ENCODE measurements at regions not wholly inside any gene's neighbourhood (a gene's known extent, or its start where the extent isn't known, plus 50 kb on each side); places are given as distances from the start of the nearest gene placed in this dataset.
"Not testable (repeated sequence)": the region's sequence is repeated elsewhere in the genome, so short reads cannot be mapped to it uniquely, and the experiment has no call there.

DNA sequence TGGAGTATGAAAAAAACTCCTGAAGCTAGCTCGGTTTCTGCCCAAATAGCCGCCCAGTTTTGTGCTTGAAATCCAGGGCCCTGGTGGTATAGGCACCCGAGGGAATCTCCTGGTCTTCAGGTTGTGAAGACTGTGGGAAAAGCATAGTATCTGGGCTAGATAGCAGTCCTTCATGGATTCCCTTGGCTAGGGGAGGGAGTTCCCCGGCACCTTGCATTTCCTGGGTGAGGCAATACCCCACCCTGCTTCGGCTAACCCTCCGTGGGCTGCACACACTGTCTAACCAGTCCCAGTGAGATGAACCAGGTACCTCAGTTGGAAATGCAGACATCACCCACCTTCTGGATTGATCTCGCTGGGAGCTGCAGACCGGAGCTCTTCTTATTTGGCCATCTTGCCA lies 184.5 kb upstream of the SLC35B3 start:
- DNase-seq (ENCODE audit: low read depth), result no peak

- DNase-seq (ENCODE audit: low read depth), result not testable (repeated sequence)
Observed at GRCh38 chr6:8619408-8619807, 184.1 kb upstream of the SLC35B3 start.

DNA sequence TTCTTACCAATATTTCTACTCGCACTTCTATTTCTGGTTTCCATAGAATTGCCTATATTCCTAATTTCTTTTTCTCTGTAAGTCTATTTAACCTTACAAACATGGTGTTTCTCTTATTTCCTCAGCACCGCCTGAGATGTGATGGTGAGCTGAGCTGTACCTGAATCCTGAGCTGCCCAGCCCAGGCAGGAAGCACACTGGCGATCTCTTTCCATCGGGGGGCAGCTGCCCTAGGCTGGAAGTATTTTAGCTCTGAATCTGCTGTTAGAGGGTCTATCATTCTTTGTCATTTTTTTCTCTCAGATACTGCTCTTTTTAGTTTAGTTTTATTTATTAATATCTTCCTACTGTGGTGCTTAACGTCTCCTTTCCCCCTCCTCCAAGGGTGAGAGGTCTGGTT lies 173.4 kb upstream of the SLC35B3 start:
- no peak for DNase-seq (ENCODE audit: low read depth)

GRCh38 chr6:8589941-8590729 lies 154.8 kb upstream of the SLC35B3 start:
- no peak for DNase-seq (ENCODE audit: low read depth)

DNA sequence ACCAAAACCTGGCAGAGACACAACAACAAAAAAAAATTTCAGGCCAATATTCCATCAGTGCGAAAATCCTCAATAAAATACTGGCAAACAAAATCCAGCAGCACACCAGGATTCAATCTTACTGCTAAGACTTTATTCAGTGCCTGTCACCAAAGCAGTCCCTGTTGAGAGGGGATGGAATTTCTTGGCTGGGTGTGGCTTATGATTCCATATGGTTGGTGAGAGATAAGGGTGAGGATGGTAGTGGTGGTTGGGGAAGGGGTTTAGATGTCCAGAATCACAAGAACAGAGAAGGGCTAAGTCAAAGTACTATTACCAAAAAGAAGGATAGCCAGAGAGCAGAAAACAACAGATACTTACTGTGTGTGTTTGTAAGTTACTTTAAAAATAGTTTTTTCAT lies 152.8 kb upstream of the SLC35B3 start:
- DNase-seq (ENCODE audit: low read depth), result no peak

DNA sequence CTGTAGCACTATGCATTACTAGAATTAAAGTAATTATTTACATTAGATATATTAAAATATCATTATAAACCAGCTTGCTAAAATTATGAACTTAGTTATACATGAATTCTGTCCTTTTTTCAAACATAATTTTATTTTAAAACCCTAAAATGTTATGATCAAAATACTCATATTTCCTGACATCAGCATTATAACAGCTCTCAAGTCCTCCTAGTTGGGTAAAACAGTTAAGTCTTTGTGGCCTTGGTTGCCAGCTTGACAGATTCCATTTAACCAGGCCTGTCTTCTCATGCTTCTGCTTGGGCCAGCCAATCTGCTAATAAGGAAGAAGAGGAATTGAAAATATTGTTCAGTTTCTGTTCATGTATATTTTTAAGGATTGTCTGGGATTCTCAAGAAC lies 147.9 kb upstream of the SLC35B3 start:
- no peak for DNase-seq (ENCODE audit: low read depth)

DNA sequence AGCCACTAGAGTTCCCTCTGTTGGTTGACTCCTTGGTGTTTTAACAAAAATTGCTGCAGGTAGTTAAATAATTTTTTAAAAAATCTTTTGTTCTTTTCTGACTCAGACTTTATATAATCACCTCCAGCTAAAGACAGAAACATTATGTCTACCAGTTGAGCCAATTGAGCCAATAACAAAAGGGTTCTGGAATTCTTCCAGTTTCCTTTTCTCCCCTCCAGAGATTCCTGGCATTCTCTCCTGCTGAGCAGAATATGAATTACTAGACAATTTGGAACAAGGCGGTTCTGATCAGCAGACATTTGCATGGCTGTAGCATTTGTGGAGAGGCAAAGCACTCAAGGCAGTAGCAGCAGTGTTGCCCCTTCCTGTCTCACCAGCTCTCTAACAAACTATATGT lies 144.0 kb upstream of the SLC35B3 start:
- no peak for DNase-seq (ENCODE audit: low read depth)

DNA sequence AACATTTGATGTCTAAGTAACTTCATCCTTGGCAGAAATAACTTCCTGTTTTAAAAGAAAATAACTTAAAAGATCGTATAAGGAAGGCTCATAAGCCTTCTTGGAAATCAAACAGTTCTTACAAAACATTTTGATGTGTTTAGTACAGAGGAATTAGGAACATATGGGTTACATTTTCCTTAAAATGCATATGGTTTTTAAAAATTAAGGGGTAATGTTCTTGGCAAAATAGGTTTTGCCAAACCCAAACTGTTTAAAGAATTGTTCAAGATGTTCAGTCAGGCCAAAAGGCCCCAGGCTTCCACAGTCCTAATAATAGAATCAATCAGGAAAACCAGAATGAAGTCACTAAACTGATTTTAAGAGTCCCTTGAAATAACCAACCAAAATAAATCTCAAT lies 142.7 kb upstream of the SLC35B3 start:
- no peak for DNase-seq (ENCODE audit: low read depth)

- no peak for DNase-seq (ENCODE audit: low read depth)
Observed at GRCh38 chr6:8574749-8575468, 139.6 kb upstream of the SLC35B3 start.

GRCh38 chr6:8574311-8574710 lies 139.0 kb upstream of the SLC35B3 start:
- DNase-seq (ENCODE audit: low read depth), result no peak

- no peak for DNase-seq (ENCODE audit: low read depth)
Observed at GRCh38 chr6:8570256-8570920, 135.0 kb upstream of the SLC35B3 start.

GRCh38 chr6:8562125-8562524 lies 126.8 kb upstream of the SLC35B3 start:
- no peak for DNase-seq (ENCODE audit: low read depth)

- no peak for DNase-seq (ENCODE audit: low read depth)
Observed at GRCh38 chr6:8558953-8559352, 123.6 kb upstream of the SLC35B3 start.

- no peak for DNase-seq (ENCODE audit: low read depth)
Observed at GRCh38 chr6:8557014-8557748, 121.8 kb upstream of the SLC35B3 start.

DNA sequence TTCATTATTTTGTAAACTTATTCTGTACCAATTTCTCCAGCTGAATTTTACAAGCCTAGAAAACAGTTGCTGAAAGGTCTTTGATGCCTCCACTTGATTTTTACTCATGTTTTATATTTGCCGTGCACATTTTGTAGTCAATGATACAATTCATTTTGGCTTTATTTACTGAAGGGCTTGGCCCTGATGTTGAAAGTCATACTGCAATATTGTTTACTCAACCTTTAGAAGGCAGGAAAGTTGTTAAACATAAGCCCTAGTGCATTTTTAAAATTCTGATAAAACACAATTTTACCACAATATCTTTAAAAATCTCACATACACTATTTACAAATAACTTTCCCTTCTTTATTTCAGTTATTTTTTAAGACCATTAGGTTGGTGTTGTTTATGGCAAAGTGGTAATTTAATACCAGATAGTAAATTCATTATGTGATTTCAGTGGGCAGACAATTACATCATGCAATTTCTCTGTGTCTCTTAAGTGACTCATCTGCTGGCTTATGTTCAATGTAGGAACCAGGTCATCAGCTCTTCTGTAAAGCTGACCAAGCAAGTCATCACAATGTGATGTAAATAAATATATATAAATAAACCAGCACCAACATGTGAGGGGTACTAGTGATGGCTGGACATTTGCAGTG lies 121.1 kb upstream of the SLC35B3 start:
- no peak for DNase-seq (ENCODE audit: low read depth)

GRCh38 chr6:8551993-8552392 lies 116.6 kb upstream of the SLC35B3 start:
- no peak for DNase-seq (ENCODE audit: low read depth)

GRCh38 chr6:8551386-8551785 lies 116.0 kb upstream of the SLC35B3 start:
- no peak for DNase-seq (ENCODE audit: low read depth)

DNA sequence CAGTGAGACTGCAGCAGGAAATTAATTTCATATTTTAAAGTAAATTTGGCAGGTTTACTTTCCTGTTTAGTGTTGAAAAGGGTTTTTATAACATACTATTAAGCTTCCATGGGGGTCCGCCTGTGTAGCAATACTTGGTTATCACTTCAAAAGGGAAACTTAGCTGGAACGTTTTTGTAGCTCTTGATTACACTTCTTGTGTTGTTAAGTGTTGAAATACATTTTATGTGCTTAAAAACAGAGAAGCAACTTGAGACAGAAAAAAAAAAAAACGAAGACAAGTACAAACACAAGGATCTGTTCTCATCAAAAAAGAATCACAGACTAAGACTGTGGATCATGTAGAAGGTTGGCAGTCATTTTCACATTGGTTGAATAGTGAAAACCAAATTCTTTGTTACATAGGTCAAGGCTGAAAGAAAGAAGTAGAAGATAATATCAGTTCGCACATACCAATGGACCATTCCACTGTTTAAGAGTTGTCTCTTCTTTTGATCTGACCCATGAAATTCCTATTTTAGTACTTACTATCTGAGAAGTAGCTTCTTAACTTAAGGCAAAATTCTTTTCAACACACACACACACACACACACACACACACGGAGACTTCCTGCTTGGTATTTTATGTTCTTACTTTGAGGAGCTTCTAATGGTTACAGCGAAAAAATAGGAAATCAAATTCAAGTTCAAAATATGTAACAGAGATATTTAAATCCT lies 113.9 kb upstream of the SLC35B3 start:
- no peak for DNase-seq (ENCODE audit: low read depth)

DNA sequence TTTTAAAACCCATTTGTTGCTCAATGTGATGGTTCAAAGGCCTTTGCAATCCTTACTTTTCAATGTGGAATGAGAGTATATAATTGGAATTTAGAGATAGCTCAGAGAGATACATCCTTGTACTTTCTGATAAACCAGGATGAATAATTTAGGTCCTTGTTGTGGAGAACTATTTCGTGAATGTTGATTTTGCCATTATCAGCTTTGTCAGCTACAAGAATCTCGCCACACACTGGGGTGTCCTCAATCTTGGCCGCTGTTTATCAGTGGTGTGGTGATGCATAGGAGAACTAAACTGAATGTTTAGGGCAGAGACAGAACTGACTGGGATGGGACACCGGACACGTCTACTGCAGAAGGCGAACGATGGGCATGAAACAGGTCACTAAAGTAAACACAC lies 111.2 kb upstream of the SLC35B3 start:
- DNase-seq (ENCODE audit: low read depth), result no peak

DNA sequence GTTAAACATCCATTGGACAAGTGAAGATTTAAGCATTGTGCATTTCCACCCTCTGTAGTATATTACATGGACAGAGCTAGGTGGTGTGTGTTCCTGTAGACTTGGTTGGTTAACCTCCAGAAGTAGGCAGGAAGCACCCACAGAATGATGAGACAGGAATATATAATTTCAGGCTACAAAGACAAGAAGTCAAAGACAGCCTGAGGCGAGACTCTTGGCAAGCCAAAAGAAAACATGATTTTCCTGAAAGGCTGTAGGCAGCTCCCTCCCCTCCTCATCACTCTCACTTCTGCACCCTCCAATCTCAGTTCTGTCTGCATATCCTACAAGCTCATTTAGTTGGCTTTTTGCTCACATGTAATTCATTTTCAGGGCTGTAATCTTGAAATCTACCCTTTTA lies 110.0 kb upstream of the SLC35B3 start:
- no peak for DNase-seq (ENCODE audit: low read depth)

DNA sequence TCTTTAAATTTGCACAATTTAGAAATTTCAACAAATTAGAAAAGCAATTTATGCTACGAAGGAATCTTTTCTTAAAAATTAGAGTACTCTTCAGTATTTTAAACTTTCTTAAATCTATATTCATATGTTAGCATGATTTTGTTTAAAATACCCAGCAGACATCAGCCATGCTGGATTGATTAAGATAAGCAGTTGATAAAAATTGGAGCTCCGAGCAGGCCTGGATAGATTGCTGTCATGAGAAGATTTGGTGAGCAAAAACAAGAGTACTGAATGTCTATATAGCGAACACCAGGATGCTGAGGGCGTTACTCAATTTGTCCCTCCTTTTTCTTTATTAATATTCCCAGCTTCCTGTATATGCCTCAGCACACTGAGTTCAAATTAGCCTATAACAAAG lies 108.4 kb upstream of the SLC35B3 start:
- DNase-seq (ENCODE audit: low read depth), result no peak
